Stimulated activated CD8-positive, alpha-beta memory T cell treated with anti-CD3 and anti-CD28 coated beads, Interleukin-15, amount 100 ng/mL, for 48 hours (primary cell): ENCODE measurements at regions not wholly inside any gene's neighbourhood (a gene's known extent, or its start where the extent isn't known, plus 50 kb on each side); places are given as distances from the start of the nearest gene placed in this dataset.
"Not testable (repeated sequence)": the region's sequence is repeated elsewhere in the genome, so short reads cannot be mapped to it uniquely, and the experiment has no call there.

Source experiments
- DNase-seq, 2 donors: peaks; one replicate each; pipeline ENCODE4 v3.0.0-alpha.2; 2020; ENCODE audit warnings: low read depth in 2 of 2

DNA sequence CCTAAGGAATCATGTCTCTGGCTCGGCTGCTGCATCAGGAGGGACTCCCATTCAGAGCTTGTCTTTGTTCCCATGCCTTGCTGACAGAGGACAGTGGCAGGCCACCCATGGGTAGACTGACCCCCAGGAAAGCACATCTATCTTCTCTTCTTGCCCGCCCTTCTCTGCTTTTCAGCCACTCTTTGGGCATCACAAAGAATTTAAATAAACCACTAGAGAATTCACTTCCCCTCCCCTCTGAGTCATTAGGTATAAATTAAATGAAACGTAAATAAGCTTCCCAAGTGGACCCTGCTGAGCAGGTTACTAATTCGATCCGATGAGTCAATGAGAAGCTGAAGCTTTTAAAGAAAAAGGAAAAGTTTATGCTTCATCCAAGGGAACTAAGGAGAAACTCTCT lies 97.0 kb downstream of the DRD1 start:
- DNase-seq = no peak

DNA sequence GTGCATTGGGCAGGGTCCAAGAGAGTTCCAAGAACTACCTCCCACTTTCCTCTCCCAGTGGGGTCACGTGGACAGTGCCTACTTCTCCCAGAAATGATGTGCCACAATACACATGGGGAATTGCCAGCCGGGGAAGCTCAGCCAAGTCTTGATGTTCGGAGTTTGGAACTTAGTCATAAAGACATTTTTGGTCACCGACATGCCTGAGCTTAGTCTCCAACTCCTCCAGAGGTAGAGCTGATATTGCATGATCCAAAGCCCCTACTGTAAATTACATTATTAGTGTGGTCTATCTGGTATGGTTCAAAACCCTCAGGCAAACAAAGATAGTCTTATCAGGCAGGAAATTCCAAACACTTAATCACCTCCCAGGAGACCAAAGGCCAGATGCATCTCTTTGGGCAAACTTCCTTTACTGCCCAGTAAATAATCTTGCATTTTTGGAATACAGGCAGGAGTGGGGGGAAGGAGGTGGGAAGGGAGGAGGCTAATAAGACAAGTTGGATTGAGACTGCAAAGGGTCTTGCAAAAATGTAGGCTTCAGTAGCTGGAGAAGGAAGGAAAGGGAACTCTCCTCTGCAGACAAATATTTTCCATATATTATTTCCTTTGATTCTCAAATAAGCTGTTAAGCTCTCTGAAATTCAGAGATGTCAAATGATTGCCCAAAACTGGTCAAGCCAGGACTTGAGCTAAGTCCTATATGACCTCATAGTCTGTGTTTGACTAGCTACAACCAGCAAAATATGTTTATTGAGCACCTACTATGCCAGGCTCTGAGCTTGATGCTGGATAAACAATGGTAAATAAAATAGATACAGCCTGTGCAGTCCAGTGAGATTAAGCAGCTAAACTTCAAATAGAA lies 99.4 kb downstream of the DRD1 start:
- DNase-seq = no peak

DNA sequence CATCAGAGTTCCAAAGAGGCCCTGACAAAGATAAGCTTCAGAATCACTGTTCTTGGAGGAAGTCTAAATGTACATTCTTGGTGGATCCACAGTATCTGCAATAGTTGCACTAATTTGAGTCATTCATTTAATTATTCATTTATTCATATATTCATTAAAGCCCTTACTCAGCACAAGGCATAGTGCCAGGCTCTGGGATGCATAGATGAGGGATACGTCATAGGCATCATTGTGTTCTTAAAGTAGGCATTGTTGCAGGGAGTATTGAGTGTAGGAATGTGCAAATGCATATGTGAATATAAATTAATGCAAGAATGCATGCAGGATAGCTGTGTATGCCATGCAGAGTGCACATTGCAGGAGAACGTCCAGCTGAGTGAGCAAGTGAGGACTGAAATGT lies 100.7 kb downstream of the DRD1 start:
- DNase-seq = no peak

DNA sequence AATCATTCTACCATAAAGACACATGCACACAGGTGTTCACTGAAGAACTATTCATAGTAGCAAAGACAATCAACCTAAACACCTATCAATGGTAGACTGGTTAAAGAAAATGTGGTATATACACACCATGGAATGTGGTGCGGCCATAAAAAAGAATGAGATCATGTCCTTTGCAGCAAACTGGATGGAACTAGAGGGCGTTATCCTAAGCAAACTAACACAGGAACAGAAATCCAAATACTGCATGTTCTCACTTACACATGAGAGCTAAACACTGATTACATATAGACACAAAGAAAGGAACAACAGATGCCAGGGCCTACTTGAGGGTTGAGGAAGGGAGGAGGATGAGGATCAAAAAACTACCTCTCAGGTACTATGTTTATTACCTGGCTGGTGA lies 103.8 kb downstream of the DRD1 start:
- no peak for DNase-seq

DNA sequence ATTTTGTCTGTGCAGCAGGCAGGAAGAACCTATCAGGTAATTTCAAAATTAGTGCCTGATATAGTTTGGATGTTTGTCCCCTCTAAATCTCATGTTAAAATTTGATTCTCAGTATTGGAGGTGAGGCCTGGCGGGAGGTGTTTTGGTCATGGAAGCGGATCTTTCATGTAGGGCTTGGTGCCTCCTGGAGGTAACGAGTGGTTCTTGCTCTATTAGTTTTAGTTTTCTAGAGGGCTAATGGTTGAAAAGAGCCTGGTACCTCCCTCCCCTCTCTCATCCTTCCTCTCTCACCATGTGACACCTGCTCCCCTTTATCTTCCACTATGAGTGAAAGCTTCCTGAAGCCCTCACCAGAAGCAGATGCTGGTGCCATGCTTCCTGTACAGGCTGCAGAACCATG lies 106.3 kb downstream of the DRD1 start:
- DNase-seq = no peak

DNA sequence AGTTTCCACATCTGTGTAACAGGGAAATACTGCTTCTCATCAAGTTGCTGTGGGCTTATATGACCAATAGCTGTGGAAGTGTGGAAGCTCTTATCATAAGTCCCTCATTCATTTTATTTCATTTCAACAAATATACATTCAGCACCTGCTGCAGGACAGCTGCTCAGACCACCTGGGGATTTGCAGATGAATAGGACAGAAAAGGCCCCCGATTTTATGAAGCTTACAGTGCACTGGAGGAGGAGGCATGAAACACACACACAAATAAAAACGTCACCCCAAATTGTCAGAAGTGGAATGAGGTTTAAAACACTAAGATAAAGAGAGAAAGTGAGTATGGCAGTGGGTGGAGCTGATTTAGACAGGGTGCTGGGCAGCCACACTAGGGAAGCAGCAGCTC lies 107.2 kb downstream of the DRD1 start:
- no peak for DNase-seq

DNA sequence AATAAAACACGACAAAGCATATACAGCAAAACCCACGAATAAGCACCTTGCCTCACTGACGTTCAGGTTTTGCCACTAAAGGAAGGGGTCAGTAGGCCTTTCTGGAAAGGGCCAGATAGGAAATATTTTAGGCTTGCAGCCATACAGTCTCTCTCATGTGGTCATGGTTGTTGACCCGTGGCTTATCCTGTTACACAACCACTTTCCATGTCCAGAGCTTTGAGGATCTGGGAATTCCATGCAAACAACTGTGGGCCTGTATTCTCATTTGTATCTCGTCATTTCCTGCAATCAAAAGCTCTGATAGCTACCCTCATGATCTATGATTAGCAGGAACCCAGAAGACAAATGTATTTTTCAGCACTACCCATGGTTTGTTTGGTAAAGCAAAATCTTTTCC lies 108.3 kb downstream of the DRD1 start:
- DNase-seq = no peak

DNA sequence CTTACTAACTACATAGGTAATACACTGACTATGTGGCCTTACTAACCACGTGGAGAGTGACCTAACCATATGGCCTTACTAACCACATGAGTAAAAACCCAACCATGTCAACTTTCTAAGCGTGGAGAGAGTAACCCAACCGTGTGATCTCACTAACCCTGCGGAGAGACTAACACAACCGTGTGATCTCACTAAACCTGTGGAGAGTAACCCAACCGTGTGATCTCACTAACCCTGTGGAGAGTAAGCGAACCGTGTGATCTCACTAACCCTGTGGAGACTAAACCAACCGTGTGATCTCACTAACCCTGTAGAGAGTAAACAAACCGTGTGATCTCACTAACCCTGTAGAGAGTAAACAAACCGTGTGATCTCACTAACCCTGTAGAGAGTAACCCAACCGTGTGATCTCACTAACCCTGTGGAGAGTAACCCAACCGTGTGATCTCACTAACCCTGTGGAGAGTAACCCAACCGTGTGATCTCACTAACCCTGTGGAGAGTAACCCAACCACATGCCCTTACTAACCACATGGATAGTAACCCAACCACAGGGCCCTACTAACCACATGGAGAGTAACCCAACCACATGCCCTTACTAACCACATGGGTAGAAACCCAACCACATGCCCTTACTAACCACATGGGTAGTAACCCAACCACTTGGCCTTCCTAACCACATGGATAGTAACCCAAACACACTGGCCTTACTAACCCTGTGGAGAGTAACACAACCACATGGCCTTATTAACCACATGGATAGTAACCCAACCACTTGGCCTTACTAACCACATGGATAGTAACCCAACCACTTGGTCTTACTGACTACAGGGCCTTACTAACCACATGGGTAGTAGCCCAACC lies 112.6 kb downstream of the DRD1 start:
- not testable (repeated sequence) for DNase-seq

DNA sequence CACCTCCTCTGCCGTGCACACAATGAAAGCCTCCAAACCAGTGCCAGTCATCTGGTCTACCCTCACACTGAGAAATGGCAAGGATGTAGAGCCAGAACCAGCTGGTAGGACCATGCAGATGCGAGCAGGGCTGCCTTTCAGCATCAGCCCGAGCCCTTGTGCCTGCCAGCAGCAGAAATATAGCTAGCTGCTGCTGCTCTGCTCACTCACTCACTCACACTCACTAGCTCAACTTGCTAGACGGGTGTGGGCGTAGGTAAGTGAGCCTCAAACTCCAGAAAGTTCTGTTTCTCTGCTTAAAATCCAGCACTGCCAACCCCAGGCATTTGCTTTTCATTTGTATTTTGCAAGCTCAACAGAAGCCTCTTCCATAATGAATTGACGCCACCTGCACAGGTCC lies 114.0 kb downstream of the DRD1 start:
- DNase-seq = no peak

DNA sequence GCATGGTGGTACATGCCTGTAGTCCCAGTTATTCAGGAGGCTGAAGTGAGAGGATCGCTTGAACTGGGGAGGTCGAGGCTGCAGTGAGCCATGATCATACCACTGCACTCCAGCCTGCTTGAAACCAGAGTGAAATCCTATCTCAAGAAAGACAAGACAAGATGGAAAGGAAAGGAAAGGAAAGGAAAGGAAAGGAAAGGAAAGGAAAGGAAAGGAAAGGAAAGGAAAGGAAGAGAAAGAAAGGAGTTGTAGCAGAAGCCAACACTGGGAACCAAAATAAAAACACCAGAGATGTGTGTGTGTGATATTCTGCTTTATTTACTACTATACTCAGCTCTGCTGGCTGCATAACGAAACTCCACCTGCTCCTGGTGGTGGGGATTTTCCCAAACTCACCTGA lies 115.3 kb downstream of the DRD1 start:
- no peak for DNase-seq

DNA sequence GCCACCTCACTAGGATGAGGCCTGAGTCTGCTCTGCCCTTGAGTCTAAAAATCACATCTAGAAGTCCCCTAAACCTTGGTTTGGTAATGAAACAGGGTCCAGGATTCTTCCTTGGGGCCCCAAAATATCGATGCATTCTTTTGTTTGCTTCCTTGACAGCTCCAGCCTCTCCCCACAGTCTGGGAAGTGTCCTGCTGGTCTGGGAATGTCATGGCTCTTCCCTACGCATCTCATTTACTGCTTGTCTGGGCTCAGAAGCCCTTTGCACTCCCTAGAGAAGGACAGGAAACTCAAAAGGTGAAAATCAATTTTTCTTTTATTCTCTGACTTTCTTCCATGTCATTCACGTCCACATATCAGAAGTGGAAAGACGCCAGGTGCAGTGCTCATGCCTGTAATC lies 115.8 kb downstream of the DRD1 start:
- no peak for DNase-seq

DNA sequence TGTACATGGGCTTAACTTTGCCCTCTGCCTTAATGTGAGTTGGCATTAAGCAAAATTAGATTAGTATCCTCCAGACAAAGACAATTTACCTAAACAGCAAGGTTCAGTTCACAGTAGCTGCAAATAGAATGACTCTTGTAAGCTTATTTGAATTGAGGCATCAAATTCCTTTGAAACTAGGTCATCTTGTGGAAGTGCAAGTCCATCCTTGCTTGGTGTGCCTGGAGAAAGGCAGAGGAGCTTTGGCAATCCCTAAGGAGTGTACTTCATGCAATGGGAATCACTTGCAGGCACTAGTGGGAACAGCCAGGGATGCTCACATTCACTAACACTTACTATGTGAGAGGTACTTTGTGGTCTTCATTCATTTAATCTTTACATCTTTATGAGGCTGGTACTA lies 118.3 kb downstream of the DRD1 start:
- no peak for DNase-seq

DNA sequence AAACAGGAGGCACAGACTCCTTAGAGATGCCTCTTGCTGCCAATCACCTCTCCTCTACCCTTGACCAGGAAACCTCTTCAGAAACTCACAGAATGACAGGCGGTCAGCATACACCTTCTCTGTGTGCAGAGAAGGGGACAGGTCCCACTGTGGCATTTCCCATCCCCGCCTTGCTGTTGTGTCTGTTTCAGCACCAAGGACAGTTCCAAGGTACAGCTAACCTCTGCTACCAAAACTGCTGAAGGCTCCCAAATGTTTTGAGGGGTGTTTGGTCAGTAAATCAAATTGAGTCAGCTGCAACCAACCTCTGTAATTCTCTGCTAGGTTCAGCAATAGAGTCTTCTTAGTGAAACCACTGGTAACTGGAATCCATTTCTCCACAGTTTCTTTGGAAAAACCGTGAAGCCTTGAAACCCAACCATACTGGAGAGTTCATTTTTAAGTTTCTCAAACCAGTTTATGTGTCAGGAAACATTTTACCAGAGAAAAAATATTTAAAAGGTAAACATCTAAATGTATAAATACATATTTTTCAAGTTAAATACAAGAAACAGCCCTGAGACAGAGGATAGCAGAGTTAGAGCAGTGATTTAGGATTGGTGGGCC lies 122.0 kb downstream of the DRD1 start:
- no peak for DNase-seq

DNA sequence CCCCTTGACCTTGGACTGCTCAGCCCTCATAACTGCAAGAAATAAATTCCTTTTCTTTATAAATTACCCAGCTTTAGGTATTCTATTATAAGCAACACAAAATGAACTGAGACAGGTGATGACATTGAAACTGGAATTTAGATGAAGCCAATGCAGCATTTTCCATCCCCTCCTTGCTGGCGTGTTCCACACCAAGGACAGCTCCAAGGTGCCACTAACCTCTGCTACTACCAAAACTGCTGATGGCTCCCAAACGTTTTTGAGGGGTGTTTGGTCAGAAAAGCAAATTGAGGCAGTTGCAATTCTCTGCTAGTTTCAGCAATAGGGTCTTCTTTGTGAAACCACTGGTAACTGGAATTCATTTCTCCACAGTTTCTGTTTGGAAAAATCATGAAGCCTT lies 124.8 kb downstream of the DRD1 start:
- DNase-seq = no peak

DNA sequence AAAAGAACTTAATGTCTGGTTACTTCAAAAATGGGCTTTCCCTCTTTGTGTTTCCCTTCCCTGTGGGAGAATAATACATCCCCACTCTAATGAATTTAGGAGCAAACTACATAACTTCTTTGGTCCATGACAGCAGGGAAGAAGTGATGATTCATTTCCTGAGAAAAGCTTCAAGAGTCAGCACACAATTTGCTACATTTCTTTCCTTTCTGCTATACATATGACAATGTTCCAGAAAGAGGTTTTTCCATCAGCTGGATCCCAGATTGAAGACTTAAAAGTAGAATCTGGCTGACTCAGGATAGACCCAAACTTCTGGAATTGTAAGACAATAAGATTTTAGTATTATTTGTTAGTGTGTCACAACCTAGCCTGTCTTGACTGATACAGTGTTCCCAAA lies 126.1 kb downstream of the DRD1 start:
- no peak for DNase-seq

DNA sequence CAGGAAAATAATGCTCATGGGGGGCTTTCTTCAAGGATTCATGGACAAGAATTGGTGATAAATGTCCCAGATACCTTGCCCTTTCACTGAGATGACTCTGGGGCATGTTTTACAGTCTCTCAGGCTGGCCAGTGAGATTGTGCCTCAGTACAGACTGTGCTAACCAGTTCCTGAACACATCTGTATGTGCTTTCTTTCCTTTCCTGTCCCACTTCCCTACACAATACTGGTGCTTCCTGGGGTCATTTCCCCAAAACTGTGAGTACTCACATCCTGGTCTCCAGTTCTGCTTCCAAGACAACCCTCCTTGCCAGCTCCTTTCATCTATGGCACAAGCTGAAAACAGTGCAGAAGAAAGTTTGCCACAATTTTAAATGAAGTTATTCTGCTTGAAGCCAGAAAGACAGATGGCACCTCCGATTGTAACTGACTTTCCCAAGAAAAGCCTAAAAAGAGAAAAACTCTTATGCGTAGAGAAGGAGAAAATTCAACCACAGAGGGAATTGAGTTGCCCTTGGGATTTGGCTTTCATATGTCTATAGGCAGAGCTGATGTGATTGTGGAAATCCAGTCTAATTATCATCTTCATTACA lies 134.7 kb downstream of the DRD1 start:
- no peak for DNase-seq

DNA sequence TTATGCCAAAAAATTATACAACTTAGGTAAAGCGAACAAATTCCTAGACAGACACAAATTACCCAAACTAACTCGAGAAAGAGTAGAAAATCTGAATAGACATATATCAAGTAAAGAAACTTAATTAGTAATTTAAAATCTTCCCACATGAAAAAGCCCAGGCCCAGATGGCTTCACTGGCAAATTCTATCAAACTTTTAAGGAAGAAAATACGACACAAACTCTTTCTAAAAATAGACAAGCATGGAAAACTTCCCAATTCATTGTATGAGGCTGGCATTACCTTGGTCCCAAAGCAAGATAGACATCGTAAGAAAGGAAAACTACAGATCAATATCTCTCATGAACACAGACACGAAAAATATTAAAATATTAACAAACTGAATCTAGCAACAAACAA lies 135.3 kb downstream of the DRD1 start:
- DNase-seq = no peak

DNA sequence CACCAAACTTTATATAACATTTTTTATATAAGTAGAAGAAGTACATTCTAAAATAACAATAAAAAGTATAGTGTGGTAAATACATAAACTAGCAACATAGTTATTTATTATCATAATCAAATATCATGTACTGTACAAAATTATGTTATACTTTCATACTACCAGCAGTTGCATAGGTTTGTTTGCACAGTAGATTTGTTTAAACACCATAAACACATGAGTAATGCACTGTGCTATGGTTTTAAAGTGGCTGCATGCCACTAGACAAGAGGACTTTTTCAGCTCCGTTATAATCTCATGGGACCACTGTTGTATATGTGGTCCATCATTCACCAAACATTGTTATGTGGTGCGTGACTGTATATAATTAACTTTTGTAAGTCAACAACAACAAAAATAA lies 137.6 kb downstream of the DRD1 start:
- no peak for DNase-seq

DNA sequence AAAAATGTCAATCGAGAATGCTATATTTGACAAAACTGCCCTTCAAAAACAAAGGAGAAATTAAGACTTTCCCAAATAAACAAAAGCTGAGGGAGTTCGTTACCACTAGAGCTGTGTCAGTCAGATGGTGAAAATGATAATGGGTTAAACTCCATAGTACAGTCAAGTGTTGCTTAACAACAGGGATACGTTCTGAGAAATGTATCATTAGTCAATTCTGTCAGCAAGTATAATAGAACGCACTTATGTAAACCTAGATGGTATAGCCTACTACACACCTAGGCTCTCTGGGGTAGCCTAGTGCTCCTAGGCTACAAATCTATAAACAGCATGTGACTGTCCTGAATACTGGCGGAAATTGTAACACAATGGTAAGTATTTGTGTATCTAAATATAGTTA lies 138.7 kb downstream of the DRD1 start:
- no peak for DNase-seq

DNA sequence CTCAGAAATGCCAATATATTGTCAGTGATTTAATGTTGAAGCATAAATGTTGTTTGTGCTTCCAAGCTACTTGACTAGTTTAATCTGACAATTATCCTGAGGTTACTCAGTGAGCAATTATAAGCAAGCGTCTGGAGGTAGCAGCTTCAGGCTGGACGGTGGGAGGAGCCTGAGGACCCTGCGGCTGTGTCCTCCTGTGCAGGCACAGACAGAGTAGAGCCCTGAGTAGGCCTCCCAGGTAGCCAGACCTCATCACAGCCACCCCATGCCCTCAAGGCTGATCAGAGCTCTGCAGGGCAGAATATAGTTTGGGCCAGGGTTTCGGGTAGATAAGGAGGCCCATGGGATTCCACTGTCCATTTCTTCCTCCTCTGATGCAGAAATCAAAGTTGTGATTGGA lies 153.6 kb downstream of the DRD1 start:
- no peak for DNase-seq

DNA sequence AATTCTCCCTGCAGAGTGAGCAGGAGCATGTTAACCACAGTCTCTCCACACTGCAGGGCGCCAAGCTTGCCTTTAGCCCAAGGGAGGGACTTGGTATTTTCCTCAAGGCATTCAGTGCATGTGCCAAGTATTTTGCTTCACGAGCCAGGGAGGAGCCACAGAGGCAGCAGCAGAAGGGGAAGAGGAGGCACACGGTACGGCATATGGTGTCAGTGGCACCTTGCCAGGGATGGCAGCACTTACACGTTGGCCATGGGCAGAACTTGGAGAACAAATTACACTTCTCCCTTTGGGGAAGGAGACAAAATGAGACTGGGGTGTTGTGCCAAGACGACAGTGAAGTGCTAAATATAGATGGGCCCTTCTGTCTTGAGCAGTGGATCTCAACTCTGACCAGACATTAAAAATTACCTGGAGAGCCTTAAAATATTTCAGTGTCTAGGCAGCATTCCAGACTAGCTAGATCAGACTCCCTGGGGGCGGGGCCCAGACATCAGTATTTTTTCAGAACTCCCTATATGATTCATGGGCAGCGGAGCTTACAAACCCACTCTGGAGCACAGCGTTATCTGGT lies 155.8 kb downstream of the DRD1 start:
- DNase-seq = no peak

DNA sequence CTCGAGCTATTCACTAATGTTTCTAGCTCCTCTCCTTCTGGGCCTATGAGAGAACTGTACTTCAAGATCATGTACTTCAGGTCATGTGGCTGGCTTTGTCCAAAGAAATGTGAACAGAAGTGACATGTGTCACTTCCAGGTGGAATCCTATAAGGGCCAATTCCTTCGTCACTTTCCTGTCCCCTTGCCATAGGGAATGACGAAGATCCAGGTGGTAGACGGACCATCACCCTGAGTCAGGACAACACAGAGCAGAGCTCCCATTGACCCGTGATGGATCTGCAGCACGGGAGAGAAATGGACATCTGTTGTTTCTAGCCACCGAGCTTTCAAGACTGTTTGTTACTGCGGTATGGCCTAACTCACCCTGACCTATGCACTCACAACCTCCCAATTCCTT lies 157.0 kb downstream of the DRD1 start:
- DNase-seq = no peak
